Heart right ventricle (tissue), 16 donors: ENCODE measurements at regions not wholly inside any gene's neighbourhood (a gene's known extent, or its start where the extent isn't known, plus 50 kb on each side); places are given as distances from the start of the nearest gene placed in this dataset.

ENCODE experiments used
- ATAC-seq, 8 donors: fragments of 200-7000 bp; cut with Tn5 transposase; one replicate each; pipeline ENCODE4 v1.9.1; 2020; ENCODE audit warnings: mild to moderate bottlenecking in 8 of 8, moderate library complexity in 8 of 8, moderate number of reproducible peaks in 1 of 8
- DNase-seq, 2 donors: peaks; one replicate each; pipeline ENCODE4 v3.0.0-alpha.2; 2020
- H3K27ac ChIP-seq, 10 donors: fragments of 200-600 bp; sonication (generic) in 2 of 10; one replicate each; pipeline versions ENCODE4 v1.5.0 to v1.8.0; 2020 to 2022; ENCODE audit warnings: mild to moderate bottlenecking in 3 of 10
- H3K27me3 ChIP-seq, 7 donors: fragments of 200-600 bp; one replicate each; pipeline ENCODE4 v1.8.0; 2021 to 2022; ENCODE audit warnings: mild to moderate bottlenecking in 2 of 7
- H3K36me3 ChIP-seq, 9 donors: fragments of 200-600 bp; sonication (generic) in 1 of 9; one replicate each; pipeline versions ENCODE4 v1.5.0 to v1.8.0; 2020 to 2022; ENCODE audit warnings: mild to moderate bottlenecking in 2 of 9
- H3K4me1 ChIP-seq, 9 donors: fragments of 200-600 bp; sonication (generic) in 1 of 9; one replicate each; pipeline versions ENCODE4 v1.5.0 to v1.8.0; 2020 to 2022; ENCODE audit warnings: mild to moderate bottlenecking in 4 of 9
- H3K4me3 ChIP-seq, 10 donors: fragments of 200-600 bp; sonication (generic) in 2 of 10; one replicate each; pipeline versions ENCODE4 v1.5.0 to v1.8.0; 2020 to 2022; ENCODE audit warnings: mild to moderate bottlenecking in 7 of 10, moderate library complexity in 2 of 10
- H3K9me3 ChIP-seq, 11 donors: fragments of 200-600 bp in 10 of 11; sonication (generic) in 2 of 11; one replicate each; pipeline versions ENCODE4 v1.5.0 to v1.8.0; 2013 to 2022; ENCODE audit warnings: mild to moderate bottlenecking in 2 of 11, control low read depth in 1 of 11, moderate library complexity in 1 of 11
- CTCF ChIP-seq, 9 donors: fragments of 200-600 bp; sonication (generic) in 2 of 9; IDR thresholded peaks; one replicate each; pipeline versions ENCODE4 v1.5.0 to v1.8.0; 2021 to 2022; ENCODE audit warnings: antibody characterized with exemption in 9 of 9, mild to moderate bottlenecking in 5 of 9, moderate library complexity in 1 of 9
- WGBS, 2 donors: extraction: QIAGEN DNeasy Blood & Tissue Kit; methylation state at CpG; one replicate each; pipeline ENCODE4 v1.1.7; 2013; ENCODE audit warnings: inconsistent platforms in 1 of 2; 5-methylcytosine and 5-hydroxymethylcytosine counted together
- intact Hi-C, 10 donors: fragments of 100-400 bp; cut with DNase I; formaldehyde crosslinking; loops; one replicate each; pipeline versions ENCODE4 v1.11.1 to v1.14.2; 2022
- donor health status: Arrhythmogenic right ventricular cardiomyopathy.
- donor health status: ischemic (EF 13 %, LVEDD 7.1; RV severe dilation, severe dysfunction).
- donor health status: healthy with polysubstance abuse.
- donor health status: DM: no; HTN: yes; CAD: no.
- donor health status: DM: no; HTN: no; CAD: no.
- donor health status: ischemic (EF 25% LVEDD 6.9; RV normal size, moderate dysfunction).
- donor health status: ischemic (EF 25% LVEDD 5.7; RV mildly dilated, moderate dysfunction).
- donor health status: healthy.
- donor health status: DM: yes; HTN: yes; CAD: no.
- donor health status: Ischemic cardiomyopathy.
- donor health status: ischemic (EF 35%, LVEDD 5.7; RV mildly dilated, moderate dysfunction).
- donor health status: nonischemic (EF 11% LVEDD 7.7; RV severe dilation, severe dysfunction).
- donor health status: DM: yes; HTN: yes; CAD: no.
- donor health status: PGD.
- donor health status: ischemic (EF 29% LVEDD 5.4; RV normal size, mild dysfunction).
- donor health status: nonischemic (EF 23%, LVEDD 6.1; RV moderate dilation, normal function).

GRCh38 chr6:163712566-163712961 lies 298.0 kb downstream of the QKI start:
- Histone ChIP-seq H3K27ac (peak overlapping the region; percentile 47 to 86 (median 80)), H3K9me3 (no peaks in the 10 kb centered on the region), H3K36me3 (no peaks in the 10 kb centered on the region), H3K4me1 (peaks cover 28 to 61% (median 54%) of the 10 kb centered on the region in 9 donors), H3K4me3 (no peak overlapping the region), H3K27me3 (no peaks in the 10 kb centered on the region)
- WGBS, 2 donors = 76 to 87% methylated on average over 8 of the region's 8 CpGs
- peak in 5 of 8 donors; percentile 4 to 18 (median 8) for ATAC-seq
- intact Hi-C loops = loop anchor here in 6 of 10 donors (5.0 to 10.0 kb wide), 9 partner anchors 50 to 395 kb away; no protein-coding TSS in a partner anchor
- TF ChIP-seq CTCF (IDR thresholded peaks at IDR 0.05) = peak in 2 of 9 donors; percentile 17 to 27
- DNase-seq = no peak

DNA sequence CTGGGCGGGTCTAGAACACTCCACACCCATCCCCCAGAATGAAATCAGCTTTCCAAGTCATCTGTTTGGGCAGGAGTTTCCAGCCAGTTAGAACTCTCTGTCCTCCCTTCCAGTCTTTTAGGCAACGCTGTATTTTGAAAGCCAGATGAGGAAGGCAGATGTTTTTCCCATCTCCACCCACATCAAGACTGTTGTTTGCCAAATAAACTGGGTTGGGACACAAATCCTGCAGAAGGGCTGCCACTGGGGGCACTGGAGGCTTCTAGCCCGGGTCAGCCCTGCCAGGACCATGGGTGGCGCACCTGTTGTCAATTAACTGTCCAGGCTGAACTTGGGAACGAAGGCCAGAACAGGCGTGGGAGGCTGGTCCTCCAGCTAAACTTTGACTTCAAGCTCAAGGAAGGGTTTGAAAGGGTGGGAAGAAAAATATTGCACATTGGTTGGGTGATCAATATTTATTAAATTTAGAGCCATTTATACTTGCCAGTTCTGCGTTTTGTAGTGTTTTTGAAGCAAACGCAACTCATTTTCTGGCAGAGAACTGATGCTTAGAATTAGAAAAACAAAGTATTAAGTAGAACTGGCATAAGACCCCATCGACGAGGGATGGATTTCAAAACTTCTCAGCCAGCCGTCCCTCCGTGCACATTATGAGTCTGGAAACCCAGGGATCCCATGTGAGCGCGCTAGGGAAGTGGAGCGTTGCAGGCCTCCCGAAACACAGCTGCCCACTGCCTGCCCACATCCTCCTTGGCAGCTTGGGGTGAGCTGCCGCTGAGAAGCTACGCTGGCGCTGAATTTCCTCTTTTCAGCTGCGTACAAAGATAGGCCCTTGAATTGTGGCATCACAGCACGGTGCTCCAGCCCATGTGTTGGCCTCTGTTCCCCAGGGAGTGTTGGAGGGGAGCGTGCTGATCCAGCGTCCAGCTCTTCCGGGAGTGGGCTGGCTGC lies 297.4 kb downstream of the QKI start:
- Histone ChIP-seq H3K27me3 (no peaks in the 10 kb centered on the region), H3K4me3 (no peak overlapping the region), H3K4me1 (peaks cover 28 to 68% (median 61%) of the 10 kb centered on the region in 9 donors), H3K9me3 (no peaks in the 10 kb centered on the region), H3K36me3 (no peaks in the 10 kb centered on the region), H3K27ac (peak overlapping the region; percentile 69 to 86 (median 80))
- DNase-seq = peak; percentile 80 to 83
- ATAC-seq = peak; percentile 67 to 81 (median 76)
- peak in 8 of 9 donors; percentile 17 to 59 (median 39) for TF ChIP-seq CTCF (IDR thresholded peaks at IDR 0.05)
- 48 to 64% methylated on average over 24 of the region's 24 CpGs for WGBS, 2 donors
- intact Hi-C loops = loop anchor here in 6 of 10 donors (2.0 to 10.0 kb wide), 11 partner anchors 50 to 395 kb away; no protein-coding TSS in a partner anchor

DNA sequence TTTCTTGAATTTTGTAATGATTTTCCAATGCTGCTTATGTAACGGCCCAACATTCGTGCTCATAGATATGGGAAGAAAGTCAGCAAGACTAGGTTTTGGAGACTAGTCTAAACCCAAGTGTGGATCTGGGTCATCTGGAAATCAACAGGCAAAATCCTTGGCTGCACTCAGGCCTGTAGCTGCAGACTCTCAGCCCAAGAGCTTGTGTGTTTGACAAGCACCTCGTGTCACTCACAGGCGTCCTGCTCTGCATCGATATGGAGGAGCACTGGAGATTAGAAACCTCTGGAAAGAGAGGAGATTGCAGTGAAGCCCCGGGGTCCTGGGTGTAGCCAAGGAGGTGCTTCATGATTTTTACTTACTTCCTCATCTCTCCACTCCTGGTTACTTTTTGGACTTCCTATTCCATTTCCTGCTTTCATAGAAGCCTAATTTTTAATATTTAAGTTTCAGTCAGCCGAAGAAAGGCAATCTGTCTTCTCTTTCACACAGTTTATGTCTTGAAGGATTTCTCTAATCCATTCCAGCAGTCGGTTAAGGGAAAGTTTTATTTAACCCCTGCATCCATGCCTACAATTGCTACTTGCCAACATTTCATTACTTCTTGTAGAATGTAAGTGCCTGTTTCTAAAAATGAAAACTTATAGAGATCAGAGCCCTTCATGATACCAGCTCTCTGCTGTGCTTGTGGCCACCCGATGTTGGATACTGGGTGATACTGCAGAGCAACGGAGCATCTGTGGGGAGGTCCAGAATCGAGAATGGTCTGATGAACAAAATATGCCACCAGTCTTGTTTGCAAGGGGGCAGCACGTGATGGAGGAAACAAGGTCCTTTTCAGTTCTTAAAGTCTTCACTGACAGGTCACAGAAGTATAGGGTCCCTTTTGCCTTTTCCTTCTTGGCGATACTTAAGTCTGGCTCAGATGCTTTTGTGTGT lies 296.3 kb downstream of the QKI start:
- peaks cover 31 to 70% (median 64%) of the 10 kb centered on the region in 9 donors for H3K4me1 ChIP-seq
- H3K27ac ChIP-seq = peak overlapping the region; percentile 69 to 88 (median 80)
- no peak overlapping the region for H3K4me3 ChIP-seq
- TF ChIP-seq CTCF (IDR thresholded peaks at IDR 0.05) = no peak
- H3K36me3 ChIP-seq = no peaks in the 10 kb centered on the region
- H3K27me3 ChIP-seq = no peaks in the 10 kb centered on the region
- H3K9me3 ChIP-seq = no peaks in the 10 kb centered on the region
- 41 to 44% methylated on average over 13 of the region's 13 CpGs for WGBS, 2 donors
- peak in 6 of 8 donors; percentile 21 to 45 (median 28) for ATAC-seq
- peak in 1 of 2 donors; percentile 32 for DNase-seq
- intact Hi-C loops = loop anchor here in 6 of 10 donors (2.0 to 10.0 kb wide), 11 partner anchors 52 to 396 kb away; no protein-coding TSS in a partner anchor
